IPS-NIHi7 (cell line): ENCODE measurements at regions not wholly inside any gene's neighbourhood (a gene's known extent, or its start where the extent isn't known, plus 50 kb on each side); places are given as distances from the start of the nearest gene placed in this dataset.
"Not testable (repeated sequence)": the region's sequence is repeated elsewhere in the genome, so short reads cannot be mapped to it uniquely, and the experiment has no call there.

Experiments used
- DNase-seq: peaks from one replicate; pipeline ENCODE4 v3.0.0; 2012; ENCODE audit warnings: mixed read lengths; ENCODE audit errors: extremely low spot score

DNA sequence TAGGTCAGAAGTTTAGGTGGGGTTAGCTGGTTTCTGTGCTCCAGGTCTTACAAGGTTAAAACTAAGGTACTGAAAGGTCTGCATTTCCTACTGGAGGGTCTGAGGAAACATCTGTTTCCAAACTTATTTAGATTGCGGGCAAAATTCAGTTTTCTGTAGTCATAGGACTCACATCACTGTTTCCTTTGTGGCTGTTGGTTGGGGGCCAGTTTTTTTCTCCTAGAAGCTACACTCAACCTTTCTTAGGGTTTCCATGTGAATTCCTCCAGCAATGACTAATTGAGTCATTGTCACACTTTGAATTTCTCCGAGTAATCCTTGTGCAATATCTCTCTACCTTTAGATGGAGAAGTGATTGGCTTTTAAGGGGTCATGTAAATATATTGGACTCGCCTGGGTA is 773.4 kb upstream of the SLITRK1 start:
- DNase-seq, result no peak

GRCh38 chr13:84654654-84655275 is 772.5 kb upstream of the SLITRK1 start:
- DNase-seq, result peak; percentile 25

- DNase-seq, result no peak
Measured at GRCh38 chr13:84653915-84654534, 771.8 kb upstream of the SLITRK1 start.

- DNase-seq, result no peak
Measured at GRCh38 chr13:84651705-84652104, 769.4 kb upstream of the SLITRK1 start.

DNA sequence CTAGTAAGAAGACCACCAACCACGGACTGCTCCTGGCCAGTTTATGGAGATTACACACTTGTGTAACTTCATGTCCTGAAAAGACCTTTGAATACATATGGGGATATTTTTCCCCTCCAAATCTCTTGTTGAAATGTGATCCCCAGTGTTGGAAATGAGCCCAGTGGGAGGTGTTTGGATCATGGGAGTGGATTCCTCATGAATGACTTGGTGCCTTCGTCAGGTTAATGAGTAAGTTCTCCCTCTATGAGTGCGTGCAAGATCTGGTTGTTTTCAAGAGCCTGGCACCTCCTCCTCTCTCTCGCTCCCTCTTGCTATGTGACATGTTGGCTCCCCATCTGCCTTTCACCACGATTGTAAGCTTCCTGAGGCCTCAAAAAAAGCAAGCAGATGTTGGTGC is 769.0 kb upstream of the SLITRK1 start:
- no peak for DNase-seq

GRCh38 chr13:84649853-84650252 is 767.6 kb upstream of the SLITRK1 start:
- no peak for DNase-seq

DNA sequence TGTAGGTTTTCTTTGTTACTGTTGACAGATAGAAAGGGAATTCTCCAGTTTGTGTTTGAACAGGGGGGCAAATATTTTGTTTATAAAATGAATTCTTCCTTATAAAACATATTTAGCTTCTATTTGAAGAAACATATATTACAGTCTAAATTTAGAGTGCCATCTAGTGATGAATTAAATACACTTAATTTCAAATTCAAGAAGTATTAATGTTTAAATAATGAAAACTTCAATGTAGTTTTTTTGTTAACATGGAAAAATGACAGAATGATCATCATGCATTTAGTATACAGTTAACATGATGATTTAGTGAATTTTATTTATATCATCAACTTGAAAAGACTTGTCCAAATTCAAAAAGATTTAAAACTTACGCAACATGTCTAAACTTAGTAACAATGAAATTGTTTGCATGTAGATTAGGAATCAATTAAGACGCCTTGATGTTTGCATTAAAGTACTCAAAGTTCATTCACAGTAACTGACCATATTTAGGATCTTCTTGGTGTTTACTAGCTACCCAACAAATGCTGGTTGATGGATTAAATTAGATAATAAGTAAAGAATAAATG is 765.9 kb upstream of the SLITRK1 start:
- no peak for DNase-seq

DNA sequence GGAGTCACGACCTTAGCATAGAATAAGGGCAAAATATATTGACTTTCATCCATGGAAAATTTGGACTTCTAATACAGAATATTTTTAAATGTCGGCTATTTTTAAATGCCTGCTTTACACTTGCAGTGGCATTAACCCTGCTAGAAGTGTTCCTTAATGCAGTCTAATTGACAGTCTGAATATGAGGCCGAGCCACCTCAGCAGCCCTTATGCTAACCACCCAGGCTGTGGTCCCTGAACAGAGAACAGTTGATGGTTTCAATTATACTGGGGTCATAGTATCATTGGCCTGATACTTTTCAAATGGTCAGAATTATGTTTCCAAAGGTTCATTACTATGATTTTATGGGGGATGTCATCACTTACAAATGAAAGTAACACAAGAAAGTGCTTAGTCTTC is 764.7 kb upstream of the SLITRK1 start:
- no peak for DNase-seq

- no peak for DNase-seq
Measured at GRCh38 chr13:84645196-84646012, 763.1 kb upstream of the SLITRK1 start.

- DNase-seq, result no peak
Measured at GRCh38 chr13:84641491-84641890, 759.2 kb upstream of the SLITRK1 start.

- no peak for DNase-seq
Measured at GRCh38 chr13:84640691-84641090, 758.4 kb upstream of the SLITRK1 start.

GRCh38 chr13:84630476-84630875 is 748.2 kb upstream of the SLITRK1 start:
- DNase-seq, result no peak

DNA sequence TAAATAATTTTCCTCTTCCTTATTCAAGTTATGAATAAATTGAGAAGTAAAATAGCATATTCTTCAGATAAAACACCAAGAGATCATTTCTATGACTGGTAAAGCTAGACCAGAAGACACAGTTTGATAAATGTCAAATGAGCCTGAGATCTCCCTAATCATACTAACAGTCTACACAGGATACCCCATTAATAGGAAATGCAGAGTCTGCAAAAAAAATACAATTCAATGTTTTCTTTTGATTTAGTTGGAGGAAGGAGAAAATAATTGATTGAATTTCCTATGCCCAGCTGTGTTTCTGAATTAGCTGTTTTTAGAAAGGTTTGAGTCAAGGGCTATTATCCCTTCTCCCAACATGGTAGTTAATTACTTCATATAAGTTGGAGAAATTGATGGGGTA is 734.6 kb upstream of the SLITRK1 start:
- DNase-seq, result no peak

DNA sequence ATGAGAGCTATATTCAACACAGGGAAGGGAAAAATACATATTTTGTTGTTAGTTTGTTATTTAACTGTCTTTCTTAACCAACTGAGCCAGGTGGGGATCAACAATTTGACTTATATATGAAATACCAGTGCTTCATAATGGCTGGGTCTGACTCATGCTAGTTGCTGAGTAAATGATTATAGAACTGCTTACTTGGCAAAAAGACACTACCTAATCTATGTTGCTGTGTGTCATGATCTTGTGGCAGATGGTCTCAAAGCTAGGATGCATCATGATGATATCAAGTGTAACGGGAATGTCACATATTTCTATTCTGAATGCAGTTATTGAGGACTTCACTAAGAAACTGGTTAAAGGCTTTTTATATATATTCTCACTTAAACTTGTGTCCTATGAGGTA is 727.4 kb upstream of the SLITRK1 start:
- no peak for DNase-seq

- no peak for DNase-seq
Measured at GRCh38 chr13:84607261-84608013, 725.2 kb upstream of the SLITRK1 start.

- DNase-seq, result no peak
Measured at GRCh38 chr13:84606616-84607015, 724.3 kb upstream of the SLITRK1 start.

DNA sequence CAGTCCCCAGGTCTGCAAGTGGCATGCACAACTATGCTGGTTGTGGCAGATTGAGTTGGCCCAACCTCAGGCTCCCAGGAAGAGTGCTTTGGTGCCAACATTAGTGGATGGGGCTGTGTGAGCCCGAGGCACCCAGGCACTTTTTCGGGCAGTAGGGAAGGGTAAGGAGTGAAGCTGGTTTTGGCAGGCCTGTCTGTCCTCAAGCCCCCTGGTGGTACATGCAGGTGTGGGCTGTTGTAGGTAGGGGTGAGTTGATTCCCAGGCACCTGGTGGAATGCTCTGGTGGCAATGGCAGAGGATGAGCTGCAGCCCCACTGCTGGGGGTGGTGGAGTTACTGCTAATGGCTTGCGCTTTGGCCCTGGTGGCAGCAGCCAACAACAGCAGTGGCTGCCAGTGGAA is 723.7 kb upstream of the SLITRK1 start:
- peak; percentile 40 for DNase-seq

GRCh38 chr13:84591444-84591843 is 709.2 kb upstream of the SLITRK1 start:
- DNase-seq, result no peak

- no peak for DNase-seq
Measured at GRCh38 chr13:84590663-84591062, 708.4 kb upstream of the SLITRK1 start.

GRCh38 chr13:84588023-84588422 is 705.7 kb upstream of the SLITRK1 start:
- no peak for DNase-seq

DNA sequence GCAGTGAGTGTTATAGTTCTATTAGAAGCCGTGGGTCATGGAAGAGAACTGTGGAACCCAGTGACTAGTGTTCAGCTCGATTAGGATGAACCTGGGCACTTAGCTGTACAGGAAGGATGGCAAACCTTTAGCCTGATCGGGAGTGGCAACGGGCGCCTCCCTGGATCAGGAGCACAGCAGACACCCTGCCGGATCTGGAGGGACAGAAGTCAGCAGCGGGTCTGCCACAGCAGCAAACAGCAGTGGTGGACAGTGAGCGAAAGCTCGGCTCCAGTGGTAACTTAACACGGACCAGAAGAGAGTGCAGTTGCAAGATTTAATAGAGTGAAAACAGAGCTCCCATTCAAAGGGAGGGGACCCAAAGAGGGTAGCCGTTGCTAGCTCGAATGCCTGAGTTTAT is 697.6 kb upstream of the SLITRK1 start:
- DNase-seq, result not testable (repeated sequence)

- no peak for DNase-seq
Measured at GRCh38 chr13:84574851-84575250, 692.6 kb upstream of the SLITRK1 start.
